ENCODE measurements at regions not wholly inside any gene's neighbourhood (a gene's known extent, or its start where the extent isn't known, plus 50 kb on each side); places are given as distances from the start of the nearest gene placed in this dataset.

- ATAC-seq (no peak), DNase-seq (ENCODE audit: low read depth, low spot score) (no peak)
Observed at GRCh38 chr11:113555071-113555619, 79.9 kb upstream of the DRD2 start.

More at GRCh38 chr11:113555071-113555619, 79.9 kb upstream of the DRD2 start:
- no peaks in the 10 kb centered on the region for H3K27me3 ChIP-seq (ENCODE audit: insufficient read depth, low read length)
- RAD21 ChIA-PET (ENCODE audit: low non-redundant PET in 1 of 2, low total read pairs in 2 of 2, uncharacterized antibody in 2 of 2, unreplicated experiment in 2 of 2), result interaction anchor here in 1 of 2 experiments (0.6 kb wide), 1 partner anchor 172 kb away, joined by 3 read pairs; no protein-coding TSS in a partner anchor
- H3K4me2 ChIP-seq (ENCODE audit: low read length), result no peak overlapping the region
- intact Hi-C loops (cut with micrococcal nuclease), result no loop called here
- H3K4me1 ChIP-seq (ENCODE audit: control insufficient read depth in 1 of 2, insufficient read depth in 2 of 2, low read length in 2 of 2), result peaks cover 11 to 16% of the 10 kb centered on the region in 2 experiments
- no peaks in the 10 kb centered on the region for H4K20me1 ChIP-seq (ENCODE audit: insufficient read depth)
- H3K9me3 ChIP-seq (ENCODE audit: control insufficient read depth in 1 of 2, insufficient read depth in 1 of 2, low read depth in 1 of 2, low read length in 2 of 2), result no peaks in the 10 kb centered on the region
- H3K4me3 ChIP-seq (replicated peaks in 1 of 2; ENCODE audit: low read depth in 1 of 2, low read length in 2 of 2), result no peak overlapping the region
- H3K9ac ChIP-seq (ENCODE audit: low read length), result no peak overlapping the region
- H3K79me2 ChIP-seq (ENCODE audit: insufficient read depth, low read length), result no peaks in the 10 kb centered on the region
- no TSS peak for BruUV-seq (replicated peaks)
- H3K9me2 ChIP-seq (ENCODE audit: insufficient read depth), result no peaks in the 10 kb centered on the region
- CTCF ChIA-PET, result interaction anchor here (0.7 to 2.8 kb wide), 2 partner anchors 135 to 175 kb away, joined by 3 to 9 read pairs; no protein-coding TSS in a partner anchor
- H2AFZ ChIP-seq (ENCODE audit: low read depth, low read length, poor library complexity, severe bottlenecking), result no peak overlapping the region
- TF ChIP-seq CBX3 (IDR thresholded peaks at IDR 0.05; ENCODE audit: low read depth), result no peak
- no peak for TF ChIP-seq FOSL1 (IDR thresholded peaks at IDR 0.05; ENCODE audit: low read depth)
- no peak for TF ChIP-seq SIN3A (IDR thresholded peaks at IDR 0.05; ENCODE audit: low read depth)
- TF ChIP-seq YY1 (IDR thresholded peaks at IDR 0.05; ENCODE audit: extremely low read depth, insufficient replicate concordance, low read depth, low read length), result no peak
- TF ChIP-seq ZBTB33 (IDR thresholded peaks at IDR 0.05; ENCODE audit: extremely low read depth, insufficient replicate concordance, low read length), result no peak
- TF ChIP-seq TCF7L2 (IDR thresholded peaks at IDR 0.05; ENCODE audit: borderline replicate concordance, extremely low read depth, insufficient read depth, insufficient read length), result no peak
- no peak overlapping the region for H3K27ac ChIP-seq (ENCODE audit: low read depth, low read length)
- H3K36me3 ChIP-seq (ENCODE audit: control insufficient read depth in 1 of 2, insufficient read depth in 2 of 2, low read length in 2 of 2), result no peaks in the 10 kb centered on the region
- POLR2A ChIA-PET, result no interaction called here

Data from HCT116 (cell line).